SIG-M5 treated with dmso at 0.1 percent for 504 hours (cell line): ENCODE measurements at regions not wholly inside any gene's neighbourhood (a gene's known extent, or its start where the extent isn't known, plus 50 kb on each side); places are given as distances from the start of the nearest gene placed in this dataset.
"Not testable (repeated sequence)": the region's sequence is repeated elsewhere in the genome, so short reads cannot be mapped to it uniquely, and the experiment has no call there.

ENCODE experiments used
- DNase-seq: peaks from one replicate; lab custom pipeline; 2025; ENCODE audit not compliant: unreplicated experiment; lab: John Stamatoyannopoulos, UW

- no peak for DNase-seq
Measured at GRCh38 chr7:29619111-29619510, 55.5 kb downstream of the PRR15 start.

DNA sequence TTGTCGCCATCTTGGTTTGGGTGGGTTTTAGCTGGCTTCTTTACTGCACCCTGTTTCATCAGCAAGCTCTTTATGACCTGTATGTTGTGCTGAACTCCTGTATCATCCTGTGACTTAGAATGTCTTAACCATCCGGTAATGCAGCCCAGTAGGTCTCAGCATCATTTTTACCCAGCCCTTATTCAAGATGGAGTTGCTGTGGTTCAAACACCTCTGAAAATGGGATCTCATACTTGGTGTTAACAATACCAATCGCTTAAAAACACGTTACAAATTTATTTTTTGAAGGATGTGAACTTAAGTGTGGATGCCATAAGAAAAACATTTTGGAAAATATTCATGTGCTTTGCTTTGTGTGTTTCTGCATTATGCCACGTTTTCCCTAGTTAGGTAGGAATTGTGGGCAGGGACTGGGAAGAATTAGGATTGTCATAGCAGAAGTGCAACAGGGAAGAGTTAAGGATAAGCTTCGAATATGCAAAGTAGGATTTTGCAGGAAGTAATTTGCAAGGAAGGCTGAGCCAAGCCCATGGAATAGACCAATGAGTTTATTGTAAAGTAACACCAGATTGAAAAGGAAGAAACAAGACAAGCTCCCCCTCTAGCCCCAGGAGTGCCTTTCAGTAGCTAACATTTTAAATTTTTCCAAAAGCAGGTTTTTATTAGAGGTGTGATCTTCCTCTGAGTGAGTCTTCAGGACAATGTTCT is 56.4 kb downstream of the PRR15 start:
- no peak for DNase-seq

GRCh38 chr7:29620556-29620930 is 56.9 kb downstream of the PRR15 start:
- no peak for DNase-seq

- no peak for DNase-seq
Measured at GRCh38 chr7:29622335-29623265, 59.0 kb downstream of the PRR15 start.

DNA sequence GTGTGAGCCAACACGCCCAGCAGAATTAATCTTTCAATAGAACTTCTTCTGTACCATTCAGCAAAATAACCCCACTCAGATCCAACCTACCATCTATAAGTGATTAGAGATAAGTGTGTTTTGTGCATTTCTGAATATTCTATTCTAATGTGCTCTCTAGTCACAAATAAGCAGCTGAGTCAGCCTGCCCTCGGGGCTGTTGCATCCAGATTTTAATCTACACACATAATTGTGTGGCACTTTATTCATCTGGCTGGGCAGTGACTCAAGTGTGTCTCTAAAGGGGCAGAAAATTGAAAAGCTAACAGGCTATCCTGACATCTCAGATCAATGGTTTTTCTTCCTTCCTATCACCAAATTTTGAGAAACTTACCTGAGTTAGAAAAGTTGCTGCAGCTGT is 60.3 kb downstream of the PRR15 start:
- DNase-seq, result no peak

DNA sequence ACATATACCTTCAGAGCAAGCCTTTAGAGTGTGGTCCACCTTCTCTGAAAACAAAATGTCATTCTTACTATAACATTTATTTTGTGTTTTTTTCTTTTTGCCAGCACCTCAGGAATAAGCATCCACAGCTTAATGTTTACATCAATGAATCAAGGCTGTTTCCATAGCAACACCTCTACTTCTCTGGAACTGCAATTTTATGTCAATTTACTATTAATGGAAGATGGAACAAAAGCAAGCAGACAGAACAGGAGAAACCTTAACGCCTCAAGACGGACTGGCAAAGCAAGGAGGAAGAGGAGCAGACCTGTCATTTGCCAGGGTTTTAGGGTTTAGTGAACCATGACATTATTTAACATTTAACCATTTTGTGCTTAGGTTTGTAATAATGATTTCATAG is 63.1 kb downstream of the PRR15 start:
- no peak for DNase-seq

- DNase-seq, result no peak
Measured at GRCh38 chr7:29627631-29628030, 64.0 kb downstream of the PRR15 start.

GRCh38 chr7:29629507-29629906 is 65.9 kb downstream of the PRR15 start:
- DNase-seq, result no peak

GRCh38 chr7:29635067-29636008 is 71.7 kb downstream of the PRR15 start:
- peak; percentile 30 for DNase-seq

DNA sequence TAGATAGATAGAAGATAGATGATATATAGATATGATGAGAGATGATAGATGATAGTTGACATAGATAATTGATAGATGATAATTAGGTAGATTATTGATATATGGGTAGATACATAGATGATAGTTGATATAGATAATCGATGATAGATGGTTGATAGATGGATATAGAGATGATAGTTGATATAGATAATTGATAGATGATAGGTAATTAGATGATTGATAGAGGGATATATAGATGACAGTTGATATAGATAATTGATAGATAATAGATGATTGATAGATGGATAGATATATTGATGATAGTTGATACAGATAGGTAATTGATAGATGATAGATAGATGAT is 72.3 kb downstream of the PRR15 start:
- DNase-seq, result no peak

DNA sequence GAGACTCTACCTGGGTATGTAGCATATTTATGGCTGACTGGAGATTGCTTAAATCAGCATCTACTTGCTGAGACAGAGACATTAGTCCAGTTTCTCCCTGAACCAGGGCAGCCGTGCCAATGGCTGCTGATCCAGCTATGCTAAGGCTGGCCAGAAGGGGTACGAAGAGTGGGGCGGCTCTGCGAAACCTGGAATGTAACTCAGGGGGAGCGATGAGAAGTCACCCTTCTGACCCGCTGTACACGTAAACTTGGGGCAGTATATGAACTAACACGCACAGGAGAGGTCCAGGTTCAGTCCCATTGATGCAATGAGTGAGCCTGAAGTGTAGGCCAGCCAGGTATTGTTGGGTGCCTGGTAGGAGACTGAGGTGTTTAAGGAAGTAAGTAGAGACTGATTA is 73.7 kb downstream of the PRR15 start:
- DNase-seq, result no peak

GRCh38 chr7:29638841-29639240 is 75.2 kb downstream of the PRR15 start:
- DNase-seq, result not testable (repeated sequence)

GRCh38 chr7:29639386-29639785 is 75.8 kb downstream of the PRR15 start:
- no peak for DNase-seq

- DNase-seq, result no peak
Measured at GRCh38 chr7:29639886-29640595, 76.4 kb downstream of the PRR15 start.

- DNase-seq, result no peak
Measured at GRCh38 chr7:29641651-29642050, 78.0 kb downstream of the PRR15 start.

DNA sequence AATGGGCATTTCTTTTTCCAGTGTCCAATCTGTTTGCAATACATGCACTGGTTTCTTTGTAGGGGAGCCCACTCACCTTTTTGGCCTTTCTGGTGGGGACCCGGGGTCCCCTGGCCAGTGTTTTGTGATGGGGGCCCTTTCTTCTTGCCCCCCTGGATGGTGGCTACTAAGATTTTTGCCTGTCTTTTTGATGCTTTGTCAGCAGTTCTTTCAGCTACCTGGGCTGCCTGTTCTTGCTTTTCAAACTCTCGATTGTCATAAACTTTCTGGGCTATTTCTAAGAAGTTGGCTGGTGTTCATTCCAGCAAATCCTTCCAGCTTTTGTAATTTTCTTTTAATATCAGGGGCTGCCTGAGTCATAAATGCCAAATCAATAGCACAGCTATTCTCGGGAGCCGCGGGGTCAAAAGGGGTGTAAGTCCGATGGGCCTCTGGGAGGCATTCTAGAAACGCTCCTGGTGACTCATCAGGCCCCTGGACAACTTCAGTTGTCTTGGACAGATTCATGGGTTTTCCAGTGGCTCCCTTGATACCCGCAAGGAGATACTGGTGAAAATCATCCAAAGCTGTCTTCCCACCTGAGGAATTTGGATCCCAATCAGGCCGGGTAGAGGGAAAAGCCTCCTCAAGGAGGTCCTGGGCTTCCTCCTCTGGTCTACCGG is 79.0 kb downstream of the PRR15 start:
- DNase-seq, result no peak

- DNase-seq, result not testable (repeated sequence)
Measured at GRCh38 chr7:29646116-29646515, 82.5 kb downstream of the PRR15 start.

DNA sequence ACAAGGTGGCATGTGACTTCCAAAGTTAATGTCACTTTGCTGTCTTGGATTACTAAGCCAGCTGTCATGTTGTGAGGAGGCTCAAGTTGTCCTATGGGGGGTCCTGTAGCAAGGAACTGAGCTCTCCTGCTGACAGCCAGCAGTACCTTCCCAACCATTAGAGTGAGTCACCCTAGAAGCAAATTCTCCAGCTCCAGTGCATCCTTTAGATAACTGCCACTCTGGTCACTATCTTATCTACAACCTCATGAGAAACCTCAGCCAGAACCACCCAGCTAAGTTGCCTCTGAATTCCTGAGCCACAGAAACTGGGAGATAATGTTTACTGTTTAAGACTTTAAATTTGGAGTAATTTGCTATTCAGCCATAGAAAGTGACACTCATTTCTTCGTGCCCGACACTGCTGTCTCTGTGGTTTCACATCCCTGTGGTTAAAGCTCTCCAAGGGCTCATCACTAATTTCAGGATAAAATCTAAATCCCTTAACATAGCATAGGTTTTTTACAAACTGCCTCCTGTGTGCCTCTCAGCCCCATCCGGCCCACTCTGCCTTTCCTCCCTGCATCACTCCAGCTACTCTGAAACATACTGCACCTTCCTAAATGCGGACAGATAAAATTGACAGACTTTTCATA is 83.5 kb downstream of the PRR15 start:
- no peak for DNase-seq

DNA sequence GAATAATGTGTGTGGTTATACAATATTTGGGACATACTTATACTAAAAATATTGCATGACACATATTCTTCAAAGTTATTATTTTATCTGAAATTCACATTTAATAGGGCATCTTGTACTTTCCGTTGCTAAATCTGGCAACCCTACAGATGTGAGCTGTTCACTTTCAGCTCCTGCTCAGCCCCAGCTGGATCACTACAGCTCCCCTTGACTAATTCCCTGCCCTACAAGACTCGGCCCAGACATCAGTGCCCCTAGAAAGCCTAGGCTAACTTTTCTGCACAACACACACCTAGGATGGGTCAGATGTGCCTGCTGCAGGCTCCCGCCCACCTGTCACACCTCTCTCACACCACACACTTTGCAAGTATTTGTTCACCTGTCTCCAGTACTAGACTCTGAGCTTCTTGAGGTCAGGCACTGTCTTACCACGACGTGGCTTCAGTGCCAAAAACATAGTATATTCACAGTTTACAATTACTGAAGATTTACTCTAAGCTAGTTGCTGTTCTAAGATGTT is 84.1 kb downstream of the PRR15 start:
- DNase-seq, result not testable (repeated sequence)
